RKO (cell line): ENCODE measurements at regions not wholly inside any gene's neighbourhood (a gene's known extent, or its start where the extent isn't known, plus 50 kb on each side); places are given as distances from the start of the nearest gene placed in this dataset.

Experiments used
- DNase-seq: peaks from one replicate; pipeline ENCODE4 v3.0.0-alpha.2; 2016; ENCODE audit warnings: low spot score

DNA sequence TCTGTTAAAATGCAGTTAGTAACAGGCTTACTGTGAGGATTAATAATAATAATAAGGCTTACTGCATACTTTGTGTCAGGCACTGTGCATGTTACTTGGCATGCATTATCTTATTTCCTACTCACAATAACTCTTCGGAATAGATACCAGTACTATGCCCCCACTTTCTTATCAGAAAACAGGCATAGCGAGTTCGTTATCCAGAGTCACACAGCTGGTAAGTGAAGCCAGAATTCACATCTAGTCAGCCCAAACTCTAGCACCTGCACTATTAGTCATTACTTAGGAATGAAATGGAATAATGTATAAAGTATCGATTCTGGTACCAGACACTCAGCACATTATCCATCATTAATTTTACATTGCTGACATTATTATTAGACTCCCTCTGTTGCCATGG, 155.7 kb upstream of the BLID start:
- no peak for DNase-seq

DNA sequence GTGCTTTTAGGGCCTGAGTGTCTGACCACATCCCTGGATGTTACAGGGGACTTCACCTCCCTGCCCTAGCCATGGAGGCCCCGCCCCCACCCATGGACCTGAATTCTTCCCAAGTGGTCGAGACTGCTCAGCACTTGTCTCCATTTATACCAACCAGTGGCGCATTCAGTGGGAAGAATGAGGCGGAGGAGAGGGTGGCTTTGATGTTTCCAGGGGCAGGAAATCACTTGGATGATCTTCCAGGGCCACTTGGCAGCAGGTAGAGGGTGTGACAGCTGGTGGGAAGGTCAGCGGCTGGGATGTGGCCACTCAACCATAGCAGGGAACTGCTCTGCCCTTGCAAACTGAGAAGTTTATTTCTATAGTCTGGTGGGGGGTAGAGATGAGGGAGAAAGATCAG, 155.1 kb upstream of the BLID start:
- DNase-seq, result no peak

DNA sequence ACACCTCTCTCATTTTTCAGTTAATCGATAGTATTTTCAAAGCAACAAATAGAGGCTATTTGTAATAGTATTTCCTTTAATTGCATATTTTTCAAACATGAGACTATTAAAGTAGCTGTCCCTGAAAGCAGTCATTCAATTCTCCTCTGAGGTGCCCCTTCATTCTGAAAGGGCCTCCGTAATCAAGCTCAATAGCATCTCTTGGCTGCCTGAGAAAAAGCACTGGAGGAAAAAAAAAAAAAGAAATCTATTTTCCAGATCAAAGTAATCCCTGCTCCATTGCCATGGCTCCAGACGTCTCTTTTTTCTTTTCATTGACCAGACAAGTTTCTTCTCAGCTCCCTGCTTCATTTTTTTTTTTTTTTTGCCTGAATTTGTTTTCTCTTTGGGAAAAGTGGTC, 154.5 kb upstream of the BLID start:
- no peak for DNase-seq

DNA sequence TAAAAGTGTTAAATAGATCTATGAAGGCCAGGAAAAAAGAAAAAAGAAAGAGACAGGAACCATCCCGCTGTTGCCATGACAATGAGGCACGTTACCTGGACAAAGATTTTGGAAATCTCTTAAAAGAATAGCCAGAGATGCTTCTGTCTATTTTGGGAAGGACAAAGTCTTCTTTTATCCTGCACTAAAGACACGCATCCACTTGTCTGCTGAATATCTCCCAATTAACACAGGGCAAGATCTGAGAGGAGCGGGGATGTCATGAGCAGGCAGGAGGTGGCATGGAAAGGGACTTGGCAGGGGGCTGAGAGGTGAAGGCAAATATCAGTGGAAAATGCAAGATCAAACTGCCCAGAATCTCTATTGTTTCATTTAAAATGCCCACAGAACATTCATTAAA, 153.8 kb upstream of the BLID start:
- no peak for DNase-seq

DNA sequence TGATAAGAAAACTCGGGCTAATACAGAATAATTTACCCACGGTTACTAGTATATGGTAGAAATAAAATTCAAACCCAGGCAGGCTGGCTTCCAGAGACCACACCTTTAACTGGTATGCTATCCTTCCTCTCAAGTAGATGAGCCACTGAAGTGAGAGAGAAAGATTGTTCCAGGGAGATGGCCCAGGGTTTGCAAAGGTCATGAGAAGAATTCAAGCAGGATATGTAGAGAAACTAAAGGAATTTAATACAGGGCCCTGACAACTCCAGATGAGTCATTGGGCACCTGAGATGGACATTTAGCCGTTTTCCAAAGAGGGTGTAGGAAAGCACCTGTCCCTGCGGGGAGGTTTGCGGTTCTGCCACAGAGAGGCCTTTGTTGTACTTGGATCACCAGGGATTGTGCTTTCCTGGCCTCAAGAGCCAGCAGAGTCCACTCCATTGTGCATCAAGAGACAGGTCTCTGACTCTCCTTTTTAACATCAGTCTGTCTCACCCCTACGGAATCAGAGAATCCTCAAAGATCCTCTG, 152.7 kb upstream of the BLID start:
- DNase-seq, result no peak

DNA sequence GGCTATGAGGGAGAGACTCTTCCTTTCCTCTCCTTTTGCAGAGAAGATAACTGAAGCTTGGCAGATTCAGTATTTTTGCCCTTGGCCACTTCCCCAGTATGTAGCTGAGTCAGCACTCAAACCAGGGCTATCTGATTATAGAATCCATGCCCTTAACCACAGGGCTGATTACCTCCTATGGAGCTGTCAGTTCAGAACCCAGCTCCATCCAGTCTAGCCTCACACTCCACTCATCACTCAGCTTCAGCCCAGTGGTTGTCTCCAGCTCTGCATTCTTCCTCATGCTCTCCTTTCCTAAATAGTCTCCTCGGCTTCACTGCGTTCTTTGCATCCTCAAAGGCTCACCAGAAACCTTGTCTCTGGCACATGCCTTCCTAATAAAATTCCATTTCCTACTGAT, 151.6 kb upstream of the BLID start:
- no peak for DNase-seq

DNA sequence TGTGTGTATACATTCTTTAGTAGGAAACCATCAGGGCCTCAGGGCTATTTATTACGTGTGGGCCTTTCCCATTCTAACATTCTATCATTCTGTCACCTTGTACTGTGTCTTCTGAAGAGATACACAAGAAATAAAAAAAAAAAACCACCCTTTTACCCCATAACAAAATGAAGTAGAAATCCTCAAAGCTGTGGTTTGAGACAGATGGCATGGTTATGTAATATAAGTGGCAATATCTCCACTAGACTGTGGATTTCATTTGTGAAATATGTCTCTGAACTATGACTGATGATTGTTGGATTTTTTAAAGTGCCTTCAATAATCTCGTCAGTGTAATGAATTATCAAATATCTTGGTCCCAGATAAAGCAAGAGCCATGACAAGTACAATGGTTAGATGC, 150.0 kb upstream of the BLID start:
- no peak for DNase-seq

DNA sequence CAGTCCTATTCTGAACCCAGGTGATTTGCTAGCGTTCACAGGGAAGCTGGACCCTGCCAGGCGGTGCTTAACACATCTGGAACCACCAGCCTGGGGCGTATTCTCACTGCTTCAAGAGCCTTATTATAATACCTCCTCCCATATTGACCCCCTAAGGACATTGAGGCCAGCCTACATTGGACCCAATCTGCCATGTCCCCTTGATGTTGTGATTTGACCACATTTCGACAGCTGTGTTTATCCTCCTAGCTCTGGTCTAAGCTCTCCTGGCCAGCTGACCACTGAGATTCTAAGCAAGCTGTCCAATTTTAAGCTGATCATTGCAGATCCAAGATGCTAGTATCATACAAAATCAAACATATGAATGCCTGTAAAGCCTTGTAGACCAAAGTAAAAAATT, 148.1 kb upstream of the BLID start:
- no peak for DNase-seq

DNA sequence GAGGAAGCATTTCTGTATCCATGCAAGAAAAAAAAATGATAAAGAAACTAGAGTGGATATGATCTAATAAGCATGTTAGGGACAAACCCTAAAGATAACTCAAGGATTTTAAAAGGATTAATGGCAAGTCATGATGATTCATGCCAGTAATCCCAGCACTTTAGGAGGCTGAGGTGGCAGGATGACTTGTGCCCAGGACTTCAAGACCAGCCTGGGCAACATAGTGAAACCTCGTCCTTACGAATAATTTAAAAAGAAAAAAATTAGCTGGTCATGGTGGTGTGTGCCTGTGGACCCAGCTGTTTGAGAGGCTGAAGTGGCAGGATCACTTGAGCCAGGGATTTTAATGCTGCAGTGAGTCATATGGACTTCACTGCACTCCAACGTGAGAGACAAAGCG, 145.5 kb upstream of the BLID start:
- peak; percentile 18 for DNase-seq

DNA sequence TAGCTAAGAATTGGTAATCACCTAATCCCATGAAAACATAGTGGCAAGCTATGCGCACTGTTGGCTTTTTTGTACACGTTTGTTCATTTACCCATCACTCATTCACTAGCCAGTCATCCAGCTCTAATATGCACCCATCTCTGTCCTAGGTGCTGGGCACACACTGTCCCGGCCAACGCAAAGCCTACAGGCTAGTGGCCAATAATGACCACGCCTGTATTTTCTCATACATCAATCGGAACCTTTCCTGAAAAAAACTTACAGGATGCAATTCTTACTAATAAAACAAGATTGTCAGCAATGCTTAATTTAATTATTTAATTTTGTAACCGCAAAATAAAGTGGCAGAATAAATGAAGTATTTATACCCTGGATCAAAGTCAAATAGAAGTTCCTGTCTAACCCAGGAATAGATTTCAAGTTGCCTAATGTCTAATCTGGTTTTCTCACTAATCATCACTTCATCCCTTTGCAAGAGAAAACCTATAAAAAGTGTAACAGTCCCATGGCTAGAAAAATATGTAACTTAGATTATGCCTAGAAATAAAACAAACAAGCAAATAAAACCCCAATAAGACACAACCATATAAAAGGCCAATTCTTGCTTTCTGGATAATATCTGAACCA, 143.3 kb upstream of the BLID start:
- no peak for DNase-seq

DNA sequence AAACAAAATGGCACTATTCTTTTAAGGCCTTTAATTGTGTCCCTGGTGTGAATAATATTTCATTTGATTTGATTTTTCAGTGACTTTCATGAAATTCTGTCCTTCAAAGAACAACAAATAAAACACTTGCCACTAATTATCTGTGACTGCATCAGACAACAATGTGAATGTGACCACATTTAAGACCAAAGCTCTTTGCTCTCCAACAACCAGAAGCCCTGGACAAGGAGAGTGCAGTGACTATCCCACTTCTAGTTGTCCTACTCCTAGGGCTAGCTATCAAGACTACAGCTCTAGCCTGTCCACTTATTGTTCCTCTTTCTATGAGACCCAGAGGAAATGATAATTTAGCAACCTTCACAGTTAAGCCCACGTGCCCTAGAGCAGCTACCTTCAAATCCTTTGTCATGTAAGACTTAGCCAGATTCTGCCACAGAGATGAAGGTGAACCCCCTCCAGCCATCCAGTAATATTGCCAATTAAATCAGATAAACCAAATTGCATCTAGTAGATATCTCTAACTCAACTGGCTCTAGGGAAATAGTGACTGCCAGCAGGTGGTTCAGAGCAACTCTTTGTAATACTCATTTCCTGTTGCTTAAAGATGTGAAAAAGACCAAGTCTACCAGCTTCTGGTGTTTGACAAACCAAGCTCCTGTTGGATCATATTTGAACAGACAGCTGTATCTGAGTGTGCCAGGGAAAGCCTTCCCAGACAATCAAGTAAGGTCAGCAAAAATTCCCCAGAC, 142.6 kb upstream of the BLID start:
- DNase-seq, result no peak

DNA sequence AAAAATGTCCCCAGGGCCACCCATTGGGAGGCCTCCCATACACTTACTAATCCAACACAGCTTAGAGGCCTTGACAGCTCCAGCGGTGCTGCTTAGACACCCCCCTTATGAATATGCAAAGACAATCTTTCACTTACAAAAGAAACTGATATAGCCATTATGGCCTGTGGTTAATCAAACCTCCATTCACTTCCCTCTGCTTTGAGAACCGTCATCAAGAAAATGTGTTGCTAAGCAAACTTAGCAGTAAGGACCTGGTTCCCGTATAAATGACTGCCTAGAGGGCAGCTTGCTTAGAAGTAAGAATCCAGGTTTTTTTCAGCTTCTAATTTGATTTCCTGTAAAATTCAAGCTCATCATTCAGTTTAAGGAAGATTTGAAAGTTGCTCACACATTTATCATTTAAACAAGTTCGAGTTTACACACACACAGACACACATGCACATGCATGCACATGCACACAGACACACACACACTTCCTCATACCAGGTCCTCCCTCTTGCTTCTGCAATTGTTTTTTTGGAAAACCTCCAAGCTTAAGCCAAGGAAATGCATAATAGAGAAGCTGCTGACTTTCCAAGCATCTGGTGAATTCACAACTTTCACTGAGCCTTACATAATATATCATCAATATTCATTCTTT, 137.7 kb upstream of the BLID start:
- no peak for DNase-seq

DNA sequence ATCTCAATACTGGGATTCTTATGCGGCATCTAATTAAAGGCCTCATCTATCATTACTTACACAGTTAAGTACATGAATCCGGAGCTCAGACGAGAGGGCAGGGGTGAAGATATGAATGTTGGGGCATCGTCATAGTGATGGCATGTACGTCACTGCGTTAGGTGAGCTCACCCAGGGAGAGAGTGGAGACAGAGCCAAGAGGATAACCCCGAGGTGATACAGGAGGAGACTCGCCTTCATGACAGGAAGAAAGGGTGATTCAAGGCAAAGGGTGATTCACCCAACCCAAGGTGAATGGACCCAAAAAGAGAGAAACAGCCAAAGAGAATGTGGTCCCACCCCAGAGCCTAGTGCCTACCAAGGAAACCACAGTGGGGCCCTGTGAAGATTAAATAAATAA, 132.9 kb upstream of the BLID start:
- no peak for DNase-seq

DNA sequence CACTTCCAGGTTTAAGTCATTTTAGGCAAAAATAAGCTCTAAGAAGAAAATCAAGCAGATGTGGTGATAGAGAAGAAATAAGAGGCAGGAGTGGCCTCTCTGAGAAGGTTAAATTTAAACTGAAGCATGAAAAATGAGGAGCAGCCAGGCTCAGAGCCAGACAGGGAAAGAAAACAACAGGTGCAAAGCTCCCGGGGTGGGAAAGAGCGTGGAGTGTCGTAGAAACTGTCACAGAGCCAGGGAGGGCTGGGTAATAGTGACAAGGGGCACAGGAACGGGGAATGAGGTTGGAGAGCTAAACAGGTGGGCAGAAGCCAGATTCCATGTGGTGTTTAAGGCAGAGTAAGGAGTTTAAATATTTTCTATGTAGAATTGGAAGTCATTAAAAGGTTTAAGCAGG, 132.1 kb upstream of the BLID start:
- no peak for DNase-seq

DNA sequence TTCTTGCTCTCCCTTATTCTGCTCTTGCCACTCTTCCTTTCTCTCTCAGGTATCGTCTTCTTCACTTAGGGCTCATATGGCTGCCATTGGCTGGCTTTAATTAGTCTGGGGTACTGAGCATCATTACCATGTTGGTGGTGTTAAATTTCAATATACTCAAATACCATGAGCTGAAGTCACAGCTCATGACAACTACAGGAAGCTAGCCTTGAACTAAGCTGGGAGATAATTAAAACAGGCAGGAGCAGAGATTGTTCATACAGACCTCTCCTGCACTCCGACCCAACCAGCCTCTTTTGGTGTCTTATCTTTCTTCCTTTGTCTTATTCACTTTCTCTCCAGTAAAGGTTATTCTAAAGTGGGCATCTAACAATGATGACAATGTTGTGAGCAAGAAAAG, 130.9 kb upstream of the BLID start:
- no peak for DNase-seq

DNA sequence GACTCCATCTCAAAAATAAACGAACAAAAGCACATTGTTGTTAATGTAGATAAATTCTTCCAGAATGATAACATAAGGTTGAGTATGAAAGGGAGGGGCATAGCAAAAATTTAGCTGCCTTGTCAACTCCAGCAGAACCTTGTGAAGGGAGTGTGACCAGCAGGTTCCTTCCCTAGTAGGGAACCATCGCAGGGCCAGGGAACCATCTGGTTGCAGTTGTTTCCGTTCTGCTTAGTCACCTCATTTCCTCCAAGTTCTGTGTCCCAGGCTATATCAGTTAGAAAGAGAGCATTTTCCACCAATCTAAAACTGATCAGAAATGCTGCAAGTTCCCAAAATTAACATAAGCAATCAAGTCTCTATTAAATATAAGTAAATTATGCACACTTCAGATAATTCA, 126.7 kb upstream of the BLID start:
- no peak for DNase-seq

DNA sequence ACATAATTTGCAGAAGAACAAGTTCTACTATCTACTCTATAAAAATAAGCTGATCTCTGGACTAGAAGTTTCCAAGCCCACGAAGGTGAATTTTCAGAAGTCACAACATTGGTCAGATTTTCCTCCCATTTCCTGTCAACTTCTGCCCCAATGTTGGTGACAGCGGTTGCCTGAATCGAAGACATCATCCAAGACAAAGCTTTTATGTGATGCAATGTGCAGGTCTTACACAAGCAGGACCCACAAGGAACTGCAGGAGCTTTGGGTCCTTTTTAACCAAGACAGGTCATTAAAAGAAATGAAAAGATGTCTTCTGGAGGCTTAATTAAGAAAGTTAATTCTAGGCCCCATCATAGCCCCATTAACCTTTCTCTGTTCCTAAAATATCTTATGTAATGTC, 125.6 kb upstream of the BLID start:
- no peak for DNase-seq

DNA sequence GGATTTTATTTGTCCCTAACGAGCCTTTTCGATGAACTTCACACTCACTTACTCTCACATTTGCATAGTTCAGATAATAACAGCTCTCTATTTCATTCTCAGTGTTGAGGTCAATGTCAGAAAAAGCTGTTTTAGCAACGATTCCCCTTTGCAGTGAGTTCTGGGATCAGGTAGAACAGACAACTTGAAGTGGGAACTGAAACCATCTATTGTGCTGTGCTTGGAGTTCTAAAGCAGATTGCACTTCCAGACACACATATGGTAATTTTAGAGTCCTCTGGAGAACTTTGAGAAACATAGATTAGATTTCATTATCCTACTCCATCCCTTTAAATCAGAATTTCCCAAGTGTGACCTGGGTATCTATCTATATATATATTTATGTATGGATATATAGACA, 124.6 kb upstream of the BLID start:
- DNase-seq, result no peak

DNA sequence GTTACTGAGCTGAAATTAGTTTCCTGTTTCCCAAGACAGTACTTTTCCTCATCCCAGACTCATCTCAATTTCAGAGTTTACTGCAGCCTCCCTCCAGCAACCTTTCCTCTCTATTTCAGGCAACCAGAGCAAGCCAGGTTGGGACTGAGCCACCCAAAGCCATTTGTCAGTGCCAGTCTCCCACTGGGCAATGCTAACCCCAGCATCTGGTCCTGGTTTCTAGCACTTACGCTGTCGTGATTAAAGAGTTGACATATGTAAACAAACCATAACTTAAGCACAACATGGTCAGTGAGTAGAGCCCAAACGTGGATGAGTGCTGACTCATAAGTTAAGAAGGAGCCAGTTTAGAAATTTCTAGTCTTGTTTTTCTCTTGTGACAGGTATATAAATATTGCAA, 119.6 kb upstream of the BLID start:
- no peak for DNase-seq

DNA sequence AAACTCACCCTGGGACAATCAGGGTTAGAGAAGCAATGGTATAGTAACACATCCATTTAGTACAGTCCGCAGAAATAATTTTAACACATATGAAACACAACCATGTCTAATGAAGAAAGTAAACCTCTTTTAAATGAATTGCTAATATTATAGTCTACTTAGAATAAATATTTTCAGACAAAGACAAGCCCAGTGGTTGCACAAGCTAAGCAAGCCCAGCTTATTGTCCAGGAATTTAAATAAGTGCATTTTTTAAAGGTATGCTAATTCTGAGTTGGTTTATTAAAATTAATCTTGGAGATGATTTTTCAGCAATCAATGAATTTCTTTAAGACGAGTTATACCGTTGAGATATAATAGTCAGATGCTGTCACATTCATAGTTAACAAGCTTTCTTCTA, 118.8 kb upstream of the BLID start:
- DNase-seq, result no peak

DNA sequence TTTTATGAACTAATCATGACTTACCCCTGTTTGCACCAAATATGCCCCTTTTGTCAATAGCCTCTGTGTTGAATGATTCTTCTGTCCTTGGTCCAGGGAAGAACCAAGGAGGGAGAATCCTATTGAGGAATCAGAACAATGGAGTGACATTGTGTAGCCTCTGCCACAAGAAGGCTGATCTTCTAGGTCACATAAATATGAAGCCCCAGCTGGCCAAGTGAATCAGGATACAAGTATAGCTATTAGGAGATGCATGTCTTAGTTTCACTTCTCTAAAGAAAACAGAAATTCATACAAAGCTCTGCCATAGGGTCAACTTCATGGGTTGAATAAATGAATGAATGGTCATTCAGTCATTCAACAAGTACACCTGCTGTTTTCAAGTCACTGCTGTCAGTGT, 118.2 kb upstream of the BLID start:
- DNase-seq, result no peak

DNA sequence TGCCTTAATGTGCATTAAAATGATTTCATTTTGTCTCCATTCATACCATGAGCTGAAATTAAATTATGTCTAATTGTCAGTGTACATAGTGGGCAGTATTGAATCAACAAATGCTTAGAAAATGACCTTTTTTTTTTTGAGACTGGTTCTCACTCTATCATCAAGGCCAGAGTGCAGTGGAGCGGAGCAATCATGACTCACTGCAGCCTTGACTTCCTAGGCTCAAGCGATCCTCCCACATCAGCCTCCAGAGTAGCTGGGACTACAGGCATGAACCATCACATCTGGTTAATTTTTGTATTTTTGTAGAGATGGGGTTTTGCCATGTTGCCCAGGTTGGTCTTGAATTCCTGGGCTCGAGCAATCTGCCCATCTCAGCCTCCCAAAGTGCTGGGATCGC, 117.0 kb upstream of the BLID start:
- DNase-seq, result no peak

DNA sequence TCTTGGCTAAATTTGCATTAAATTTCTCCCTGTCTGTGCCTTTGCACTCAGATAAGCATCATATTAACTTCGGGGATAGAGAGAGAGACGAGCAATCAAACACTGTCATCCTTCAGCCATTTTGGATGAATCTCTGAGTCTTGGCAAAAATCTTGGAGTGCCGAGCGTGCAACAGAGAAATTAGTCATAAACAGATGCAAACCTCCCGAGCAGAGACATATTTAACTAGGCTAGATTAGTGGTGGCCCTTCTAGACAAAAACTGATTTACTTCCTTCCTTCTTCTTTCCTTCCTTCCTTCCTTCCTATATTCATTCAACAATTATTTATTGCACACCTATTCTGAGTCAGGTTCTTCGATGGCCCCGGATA, 114.4 kb upstream of the BLID start:
- DNase-seq, result no peak
